ENCODE measurements at regions not wholly inside any gene's neighbourhood (a gene's known extent, or its start where the extent isn't known, plus 50 kb on each side); places are given as distances from the start of the nearest gene placed in this dataset.

GRCh38 chr20:39600871-39601270, 638.7 kb downstream of the DHX35 start:
- TF ChIP-seq CTCF (conservative IDR thresholded peaks at IDR 0.05) (no peak), EZH2 (IDR thresholded peaks at IDR 0.05; ENCODE audit: low read depth) (no peak)
